Stimulated activated naive B cell treated with anti-CD40 and anti-IgM and Interleukin-4, amounts not matched to agents 10 μg/mL and 1 μg/mL and 100 μg/mL, for 72 hours (primary cell): ENCODE measurements at regions not wholly inside any gene's neighbourhood (a gene's known extent, or its start where the extent isn't known, plus 50 kb on each side); places are given as distances from the start of the nearest gene placed in this dataset.

Experiments used
- ATAC-seq, 2 donors: fragments of 150-1000 bp; cut with Tn5 transposase; replicated peaks; 2 replicates each; pipeline ENCODE4 v1.10.0; 2021; ENCODE audit warnings: moderate library complexity in 1 of 2
- DNase-seq: peaks from one replicate; pipeline ENCODE4 v3.0.0; 2021
- H3K27ac Mint-ChIP-seq: one replicate; pipeline ENCODE4 v1.8.0; 2022; ENCODE audit warnings: mild to moderate bottlenecking, mixed read lengths
- H3K27me3 Mint-ChIP-seq, 2 donors: one replicate each; pipeline ENCODE4 v1.8.0; 2022; ENCODE audit warnings: mixed read lengths in 2 of 2
- H3K36me3 Mint-ChIP-seq, 2 donors: one replicate each; pipeline ENCODE4 v1.8.0; 2022; ENCODE audit warnings: mixed read lengths in 2 of 2, mild to moderate bottlenecking in 1 of 2
- H3K4me1 Mint-ChIP-seq, 2 donors: one replicate each; pipeline ENCODE4 v1.8.0; 2022; ENCODE audit warnings: mixed read lengths in 2 of 2, mild to moderate bottlenecking in 1 of 2
- H3K4me3 Mint-ChIP-seq, 2 donors: one replicate each; pipeline ENCODE4 v1.8.0; 2022; ENCODE audit warnings: mild to moderate bottlenecking in 2 of 2, mixed read lengths in 2 of 2, moderate library complexity in 1 of 2
- H3K9me3 Mint-ChIP-seq, 2 donors: one replicate each; pipeline ENCODE4 v1.8.0; 2022; ENCODE audit warnings: mixed read lengths in 2 of 2, mild to moderate bottlenecking in 1 of 2

DNA sequence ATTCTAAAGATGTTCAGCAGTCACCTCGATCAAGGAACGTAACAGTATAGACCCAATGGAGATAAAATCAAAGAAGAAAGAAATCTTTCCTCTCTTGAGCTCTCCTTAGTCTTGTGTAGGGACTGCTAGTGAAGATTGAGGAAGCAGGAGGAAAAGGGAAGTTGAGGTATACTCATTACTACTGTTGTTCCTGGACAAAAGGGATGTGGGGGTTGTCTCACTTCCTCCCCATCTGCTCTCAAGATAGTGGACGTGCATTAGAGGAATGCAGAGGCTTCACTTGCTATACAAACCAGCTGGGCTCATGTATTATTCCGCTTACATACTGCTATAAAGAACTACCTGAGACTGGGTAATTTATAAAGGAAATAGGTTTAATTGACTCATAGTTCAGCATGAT, 208.9 kb upstream of the ARHGEF9 start:
- Mint-ChIP-seq H3K27me3 (no peaks in the 10 kb centered on the region), H3K4me3 (no peak overlapping the region), H3K27ac (no peak overlapping the region), H3K4me1 (no peaks in the 10 kb centered on the region), H3K9me3 (peaks cover 3 to 10% of the 10 kb centered on the region in 2 donors), H3K36me3 (no peaks in the 10 kb centered on the region)
- DNase-seq (no peak), ATAC-seq (no peak)

DNA sequence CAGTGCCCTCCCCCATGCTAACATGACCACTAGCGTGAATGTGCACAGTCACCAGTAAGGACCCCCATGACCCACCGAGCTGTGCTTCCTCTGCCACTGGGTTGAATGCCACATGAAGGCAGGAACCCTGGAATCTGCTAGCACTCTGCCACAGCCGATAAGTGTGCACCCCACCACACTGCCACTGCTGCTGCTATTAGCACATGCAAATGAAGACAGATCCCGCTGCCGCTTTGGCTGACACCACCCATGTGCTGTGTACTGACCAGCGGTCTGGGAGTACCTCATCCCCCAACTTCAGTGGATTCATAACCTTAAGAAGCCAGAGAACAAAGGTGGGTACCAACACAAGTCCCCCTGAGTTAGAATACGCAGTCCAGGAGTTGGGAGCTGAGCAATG, 200.9 kb upstream of the ARHGEF9 start:
- Mint-ChIP-seq H3K36me3 (no peaks in the 10 kb centered on the region), H3K4me1 (no peaks in the 10 kb centered on the region), H3K9me3 (peaks cover 0 to 4% of the 10 kb centered on the region in 2 donors), H3K27ac (no peak overlapping the region), H3K4me3 (no peak overlapping the region), H3K27me3 (no peaks in the 10 kb centered on the region)
- no peak for ATAC-seq
- DNase-seq, result no peak

DNA sequence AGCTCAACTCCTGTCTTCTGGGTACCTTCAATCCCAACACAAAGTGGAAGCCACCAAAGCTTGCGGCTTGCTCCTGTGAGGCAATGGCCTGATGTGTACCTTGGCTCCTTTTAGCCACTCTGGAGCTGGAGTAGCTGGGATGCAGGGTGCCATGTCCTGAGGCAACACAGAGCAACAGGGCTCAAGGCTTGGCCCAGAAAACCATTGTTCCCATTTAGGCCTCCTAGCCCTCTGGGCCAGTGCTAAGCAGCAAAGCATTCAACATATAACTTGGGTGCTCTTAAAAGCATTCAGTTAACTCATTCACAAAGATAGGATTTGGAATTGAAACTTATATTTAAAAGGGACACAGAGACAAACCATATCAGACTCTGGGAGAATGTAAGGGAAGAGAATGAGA, 194.5 kb upstream of the ARHGEF9 start:
- ATAC-seq, result no peak
- no peaks in the 10 kb centered on the region for H3K4me1 Mint-ChIP-seq
- DNase-seq, result no peak
- no peaks in the 10 kb centered on the region for H3K27me3 Mint-ChIP-seq
- H3K4me3 Mint-ChIP-seq, result no peak overlapping the region
- no peak overlapping the region for H3K27ac Mint-ChIP-seq
- H3K9me3 Mint-ChIP-seq, result peaks cover 5 to 6% of the 10 kb centered on the region in 2 donors
- no peaks in the 10 kb centered on the region for H3K36me3 Mint-ChIP-seq

DNA sequence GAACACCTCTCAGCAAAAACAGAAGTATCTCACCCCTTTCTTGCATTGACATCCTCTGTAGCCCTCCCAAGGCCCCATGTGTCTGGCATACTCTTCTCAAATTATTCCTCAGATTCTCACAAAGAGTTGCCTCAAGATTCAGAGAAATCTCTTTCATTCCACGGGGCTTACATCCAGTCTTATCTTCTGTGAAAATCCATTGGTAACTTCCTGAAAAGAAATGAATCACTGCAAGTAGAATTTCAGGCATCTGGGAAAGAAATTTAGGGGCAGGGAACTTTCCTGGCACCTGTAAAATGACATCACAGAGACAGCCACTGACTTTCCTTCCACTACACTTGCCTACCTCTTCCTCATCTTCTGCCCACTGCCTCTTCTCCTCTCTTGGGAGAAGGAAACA, 182.5 kb upstream of the ARHGEF9 start:
- no peaks in the 10 kb centered on the region for H3K4me1 Mint-ChIP-seq
- H3K27ac Mint-ChIP-seq, result no peak overlapping the region
- DNase-seq, result no peak
- peaks cover 4 to 12% of the 10 kb centered on the region in 2 donors for H3K9me3 Mint-ChIP-seq
- no peaks in the 10 kb centered on the region for H3K27me3 Mint-ChIP-seq
- ATAC-seq, result no peak
- no peak overlapping the region for H3K4me3 Mint-ChIP-seq
- peaks cover 0 to 2% of the 10 kb centered on the region in 2 donors for H3K36me3 Mint-ChIP-seq

DNA sequence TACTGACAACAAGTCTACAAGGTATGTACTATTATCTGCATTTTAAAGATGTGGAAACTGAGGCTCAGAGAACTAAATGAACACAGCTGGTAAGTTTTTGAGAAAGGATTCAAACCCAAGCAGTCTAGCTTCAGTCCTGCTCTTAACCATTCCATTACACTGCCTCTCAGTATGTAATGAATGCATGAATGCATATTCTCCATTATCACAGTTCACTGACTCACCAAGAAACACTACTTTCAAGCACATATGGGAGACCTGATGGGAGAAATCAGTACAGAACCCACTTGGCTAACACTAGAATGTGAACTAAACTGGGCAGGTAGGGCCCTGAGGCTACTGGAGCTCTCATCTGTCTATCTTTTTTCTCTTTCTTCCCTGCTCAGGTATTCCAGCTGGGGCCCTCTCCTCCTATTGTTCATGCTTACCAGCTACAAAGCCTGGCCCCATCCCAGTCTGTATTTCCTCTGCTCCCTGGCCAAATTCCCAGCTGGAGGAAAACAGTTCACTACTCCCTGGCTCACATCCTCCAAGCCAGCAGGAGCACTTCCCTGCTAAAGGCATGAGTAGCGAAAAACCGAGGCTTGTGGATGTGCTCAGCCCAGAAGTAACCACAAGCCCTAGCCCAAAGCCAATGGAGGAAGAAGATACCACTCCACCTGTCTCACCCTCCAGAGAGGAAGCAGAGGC, 178.2 kb upstream of the ARHGEF9 start:
- no peak overlapping the region for H3K4me3 Mint-ChIP-seq
- H3K4me1 Mint-ChIP-seq, result no peaks in the 10 kb centered on the region
- no peak for ATAC-seq
- peaks cover 12 to 15% of the 10 kb centered on the region in 2 donors for H3K9me3 Mint-ChIP-seq
- no peak overlapping the region for H3K27ac Mint-ChIP-seq
- H3K36me3 Mint-ChIP-seq, result peaks cover 0 to 2% of the 10 kb centered on the region in 2 donors
- no peak for DNase-seq
- no peaks in the 10 kb centered on the region for H3K27me3 Mint-ChIP-seq

DNA sequence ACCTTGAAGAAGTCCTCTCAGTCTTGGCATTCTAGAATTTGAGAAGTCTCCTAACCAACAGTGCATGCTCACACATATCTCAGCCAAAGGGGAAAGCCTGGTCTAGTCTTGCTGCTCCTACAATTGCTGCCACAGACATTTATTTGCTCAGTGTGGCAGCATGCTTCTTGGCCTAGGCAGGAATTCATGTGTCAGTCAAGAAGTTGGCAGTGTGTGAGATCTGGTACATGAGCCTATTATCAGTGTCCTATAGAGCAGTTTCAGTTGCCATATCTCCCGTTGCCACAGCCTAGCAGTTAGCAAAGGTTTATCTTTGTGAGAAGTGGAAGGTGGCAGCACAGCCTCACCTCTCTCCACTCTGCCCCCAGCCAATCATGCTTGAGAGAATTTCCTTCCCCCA, 176.9 kb upstream of the ARHGEF9 start:
- no peak overlapping the region for H3K27ac Mint-ChIP-seq
- DNase-seq (no peak), ATAC-seq (no peak)
- peaks cover 11 to 12% of the 10 kb centered on the region in 2 donors for H3K9me3 Mint-ChIP-seq
- H3K4me3 Mint-ChIP-seq, result no peak overlapping the region
- no peaks in the 10 kb centered on the region for H3K4me1 Mint-ChIP-seq
- H3K36me3 Mint-ChIP-seq, result no peaks in the 10 kb centered on the region
- no peaks in the 10 kb centered on the region for H3K27me3 Mint-ChIP-seq

DNA sequence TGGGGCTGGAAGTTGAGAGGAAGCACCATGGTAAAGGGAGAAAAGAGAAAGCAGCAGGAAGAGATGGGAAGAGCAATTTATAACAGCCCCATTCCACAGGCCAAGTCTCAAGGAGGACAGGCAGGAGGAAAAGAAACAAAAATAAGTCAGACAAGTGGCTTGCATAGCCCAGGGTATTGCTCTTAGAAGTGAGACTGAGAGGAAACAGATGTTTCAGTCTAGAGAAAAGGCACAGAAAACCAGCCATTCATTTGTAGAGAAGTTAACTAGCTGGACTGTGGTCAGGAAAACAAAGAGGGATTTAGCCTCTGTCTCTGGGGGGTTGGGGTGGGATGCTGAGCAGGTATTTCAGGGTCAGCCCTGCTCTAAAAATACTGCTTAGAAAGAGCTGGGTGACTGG, 175.0 kb upstream of the ARHGEF9 start:
- H3K27ac Mint-ChIP-seq, result no peak overlapping the region
- no peak overlapping the region for H3K4me3 Mint-ChIP-seq
- peaks cover 9 to 11% of the 10 kb centered on the region in 2 donors for H3K9me3 Mint-ChIP-seq
- no peaks in the 10 kb centered on the region for H3K4me1 Mint-ChIP-seq
- no peak for ATAC-seq
- DNase-seq, result no peak
- no peaks in the 10 kb centered on the region for H3K27me3 Mint-ChIP-seq
- H3K36me3 Mint-ChIP-seq, result no peaks in the 10 kb centered on the region

DNA sequence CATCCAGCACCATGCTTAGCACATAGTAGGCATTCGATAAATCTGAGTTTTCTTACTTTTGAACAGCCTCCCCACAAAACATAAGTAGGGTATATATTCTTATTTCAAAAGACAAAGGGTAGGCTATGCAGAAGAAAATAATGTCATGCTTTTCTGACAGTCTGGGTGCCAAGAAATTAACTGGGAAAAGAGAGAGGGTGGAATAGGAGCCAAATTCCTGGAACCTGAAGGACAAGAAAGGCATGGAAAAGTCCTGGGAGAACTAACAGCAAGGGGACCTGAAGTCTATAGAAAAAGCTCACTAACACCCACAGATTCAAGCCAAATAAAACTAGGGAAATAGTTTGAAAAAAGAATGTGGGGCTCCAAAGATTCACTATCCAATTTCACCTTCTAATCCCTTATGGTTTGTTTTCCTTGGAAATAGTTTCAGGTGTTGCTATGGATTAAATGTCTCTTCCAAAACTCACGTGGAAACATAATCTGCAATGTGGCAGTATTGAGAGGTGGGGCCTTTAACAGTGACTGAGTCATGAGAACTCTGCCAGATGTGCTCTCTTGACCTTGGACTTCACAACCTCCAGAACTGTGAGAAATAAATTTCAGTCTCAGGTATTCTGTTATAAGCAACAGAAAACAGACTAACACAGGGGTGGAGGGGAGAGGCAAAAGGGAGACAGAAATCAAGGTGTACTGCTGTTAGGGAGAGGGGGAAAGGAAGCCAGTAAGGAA, 173.3 kb upstream of the ARHGEF9 start:
- Mint-ChIP-seq H3K27ac (no peak overlapping the region), H3K27me3 (peaks cover 0 to 4% of the 10 kb centered on the region in 2 donors), H3K9me3 (peaks cover 9 to 21% of the 10 kb centered on the region in 2 donors), H3K4me1 (no peaks in the 10 kb centered on the region), H3K36me3 (no peaks in the 10 kb centered on the region), H3K4me3 (no peak overlapping the region)
- DNase-seq (no peak), ATAC-seq (no peak)

DNA sequence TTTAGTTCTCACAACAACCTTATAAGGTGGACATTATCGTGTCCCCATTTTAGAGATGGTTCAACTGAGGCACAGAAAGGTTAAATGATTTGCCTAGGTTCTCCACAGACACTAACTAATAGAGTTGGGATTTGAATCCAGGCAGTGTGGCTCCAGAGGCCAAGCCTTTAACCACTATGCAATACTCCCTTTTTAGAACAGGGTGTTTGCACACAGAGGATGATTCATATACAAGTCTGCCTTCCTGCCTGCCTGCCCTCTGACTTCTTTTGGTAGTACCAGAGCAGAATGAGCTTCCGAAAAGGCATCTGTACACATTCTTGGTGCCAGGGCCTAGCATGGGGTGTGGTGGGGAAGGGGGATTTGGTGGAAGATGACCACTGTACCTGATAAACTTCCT, 150.8 kb upstream of the ARHGEF9 start:
- H3K36me3 Mint-ChIP-seq, result no peaks in the 10 kb centered on the region
- peaks cover 9% of the 10 kb centered on the region in 2 donors for H3K9me3 Mint-ChIP-seq
- no peak overlapping the region for H3K4me3 Mint-ChIP-seq
- H3K27me3 Mint-ChIP-seq, result no peaks in the 10 kb centered on the region
- no peak overlapping the region for H3K27ac Mint-ChIP-seq
- ATAC-seq, result no peak
- H3K4me1 Mint-ChIP-seq, result no peaks in the 10 kb centered on the region
- DNase-seq, result no peak

DNA sequence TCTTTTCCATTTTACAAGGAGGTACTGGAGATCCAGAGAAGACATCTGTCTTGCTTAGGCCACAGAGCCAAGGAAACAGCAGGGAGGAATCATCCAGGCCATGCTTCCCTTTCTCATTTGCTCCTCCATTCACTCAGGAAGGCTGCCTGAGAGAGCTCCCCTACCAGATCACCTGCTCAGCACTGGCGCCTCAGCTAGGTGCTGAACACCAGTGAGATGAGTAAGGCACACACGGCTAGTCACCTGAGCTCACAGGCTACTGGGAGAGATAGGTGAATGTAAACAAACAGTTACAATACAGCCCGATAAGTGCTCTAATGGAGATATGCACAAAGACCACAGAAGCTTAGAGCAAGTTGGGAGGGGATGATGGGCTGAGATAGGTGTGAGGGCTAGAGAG, 149.8 kb upstream of the ARHGEF9 start:
- no peaks in the 10 kb centered on the region for H3K36me3 Mint-ChIP-seq
- no peak overlapping the region for H3K27ac Mint-ChIP-seq
- no peaks in the 10 kb centered on the region for H3K4me1 Mint-ChIP-seq
- H3K27me3 Mint-ChIP-seq, result no peaks in the 10 kb centered on the region
- H3K4me3 Mint-ChIP-seq, result no peak overlapping the region
- DNase-seq (no peak), ATAC-seq (no peak)
- H3K9me3 Mint-ChIP-seq, result peaks cover 9% of the 10 kb centered on the region in 2 donors

DNA sequence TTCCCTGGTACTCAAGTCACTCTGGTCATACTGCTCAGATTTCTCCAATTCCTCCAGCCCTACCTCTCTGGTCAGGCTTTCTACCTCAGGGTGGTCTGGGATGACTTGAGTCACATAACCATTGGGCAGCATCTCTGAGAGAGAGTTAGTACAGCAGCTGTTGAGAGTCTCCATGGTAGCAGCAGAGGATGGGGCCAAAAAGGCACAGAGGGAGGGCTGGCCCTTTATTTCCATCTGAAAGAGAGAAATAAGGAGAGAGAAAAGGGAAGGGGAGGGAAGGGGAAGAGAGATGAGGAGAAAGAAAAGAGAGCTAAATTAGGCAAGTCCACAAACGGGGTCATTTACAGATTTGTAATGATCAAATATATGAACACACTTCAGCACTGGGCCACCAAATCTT, 149.1 kb upstream of the ARHGEF9 start:
- ATAC-seq (no peak), DNase-seq (no peak)
- Mint-ChIP-seq H3K27me3 (no peaks in the 10 kb centered on the region), H3K9me3 (peaks cover 9% of the 10 kb centered on the region in 2 donors), H3K4me3 (no peak overlapping the region), H3K4me1 (no peaks in the 10 kb centered on the region), H3K27ac (no peak overlapping the region), H3K36me3 (no peaks in the 10 kb centered on the region)

DNA sequence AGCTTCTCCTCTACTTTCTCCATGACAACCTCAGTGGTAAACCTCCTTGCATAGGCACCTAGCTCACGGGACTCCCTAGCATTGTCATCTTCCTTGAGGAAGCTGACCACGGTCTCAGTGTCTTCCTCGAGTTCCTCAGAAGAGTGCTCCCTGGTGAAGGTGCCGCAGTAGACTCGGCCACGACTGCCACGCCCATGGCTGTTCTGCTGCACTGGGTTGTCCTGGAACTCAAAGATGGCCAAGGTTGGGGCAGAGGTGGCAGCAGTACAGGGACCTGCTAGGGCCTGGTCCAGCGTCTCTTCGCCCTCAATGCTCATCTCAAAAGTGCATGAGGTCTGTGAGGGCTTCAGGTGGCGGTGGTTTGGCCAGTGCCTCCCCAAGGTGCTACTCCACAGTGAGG, 147.9 kb upstream of the ARHGEF9 start:
- no peaks in the 10 kb centered on the region for H3K4me1 Mint-ChIP-seq
- no peaks in the 10 kb centered on the region for H3K27me3 Mint-ChIP-seq

DNA sequence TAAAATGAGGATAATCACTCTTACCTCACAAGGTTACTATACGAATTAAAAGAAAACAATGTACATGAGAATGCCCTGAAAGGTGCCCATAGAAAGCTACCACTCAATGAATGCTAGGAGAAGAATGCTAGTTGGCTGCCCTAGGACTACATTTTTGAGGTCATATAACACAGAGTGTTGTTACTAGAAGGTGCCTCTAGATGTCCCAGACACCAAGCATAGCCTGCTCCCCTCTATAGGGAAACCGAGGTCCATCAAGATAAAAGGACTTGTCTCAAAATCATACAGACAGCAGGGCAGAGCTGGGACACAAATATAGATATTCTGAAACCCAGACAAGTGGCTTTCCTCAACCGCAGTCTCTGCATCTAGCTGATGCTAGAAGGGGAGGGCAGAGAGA, 147.0 kb upstream of the ARHGEF9 start:
- no peak for ATAC-seq

More for the DNA sequence above, 147.9 kb upstream of the ARHGEF9 start:
- peaks cover 9% of the 10 kb centered on the region in 2 donors for H3K9me3 Mint-ChIP-seq
- no peaks in the 10 kb centered on the region for H3K36me3 Mint-ChIP-seq
- ATAC-seq, result no peak
- DNase-seq, result no peak
- no peak overlapping the region for H3K4me3 Mint-ChIP-seq
- no peak overlapping the region for H3K27ac Mint-ChIP-seq

DNA sequence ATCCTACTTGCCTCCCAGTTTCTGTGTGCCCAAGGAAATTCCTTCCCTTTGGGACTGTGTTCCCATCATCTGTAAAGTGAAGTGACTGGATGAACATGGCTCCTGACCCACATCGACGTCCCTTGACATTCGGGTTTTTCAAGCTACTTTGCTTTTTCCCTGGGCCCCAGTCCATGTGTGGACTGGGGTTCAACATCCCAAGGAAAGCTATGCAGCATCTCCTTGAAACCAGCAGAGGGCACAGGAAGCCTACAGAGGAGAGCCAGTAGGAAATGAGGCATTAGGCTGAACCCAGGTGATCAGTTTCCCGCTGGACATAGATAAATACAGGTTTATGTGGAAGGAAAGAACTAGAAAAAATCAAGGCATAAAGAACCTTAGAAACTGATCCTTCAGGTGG, 145.1 kb upstream of the ARHGEF9 start:
- Mint-ChIP-seq H3K4me1 (no peaks in the 10 kb centered on the region), H3K4me3 (no peak overlapping the region), H3K36me3 (no peaks in the 10 kb centered on the region), H3K27ac (no peak overlapping the region), H3K27me3 (no peaks in the 10 kb centered on the region), H3K9me3 (peaks cover 2 to 8% of the 10 kb centered on the region in 2 donors)
- ATAC-seq, result no peak
- DNase-seq, result no peak

More for the DNA sequence above, 147.0 kb upstream of the ARHGEF9 start:
- Mint-ChIP-seq H3K4me1 (no peaks in the 10 kb centered on the region), H3K27me3 (no peaks in the 10 kb centered on the region), H3K9me3 (peaks cover 7 to 12% of the 10 kb centered on the region in 2 donors), H3K4me3 (no peak overlapping the region), H3K36me3 (no peaks in the 10 kb centered on the region), H3K27ac (no peak overlapping the region)
- no peak for DNase-seq

DNA sequence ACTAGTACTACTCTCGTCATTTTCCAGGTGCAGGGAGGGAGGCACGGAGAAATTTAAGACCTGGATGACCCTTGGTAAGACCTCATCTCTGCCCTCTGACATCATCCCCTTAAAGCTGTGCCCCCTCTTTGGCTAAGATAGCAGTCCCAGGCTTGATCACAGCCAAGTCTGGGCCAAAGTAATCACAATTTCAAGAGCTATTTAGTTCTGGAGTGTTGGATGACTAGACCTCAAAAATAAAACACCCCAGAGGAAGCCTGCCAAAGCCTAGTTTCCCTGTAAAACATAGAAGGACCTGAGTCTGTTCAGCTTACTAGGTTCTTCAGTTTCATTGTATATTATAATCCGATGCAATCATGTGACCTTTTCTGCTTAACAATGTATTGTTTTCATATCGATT, 144.6 kb upstream of the ARHGEF9 start:
- H3K9me3 Mint-ChIP-seq, result peaks cover 2 to 8% of the 10 kb centered on the region in 2 donors
- H3K27ac Mint-ChIP-seq, result no peak overlapping the region
- H3K4me1 Mint-ChIP-seq, result no peaks in the 10 kb centered on the region
- ATAC-seq (no peak), DNase-seq (no peak)
- no peaks in the 10 kb centered on the region for H3K27me3 Mint-ChIP-seq
- H3K4me3 Mint-ChIP-seq, result no peak overlapping the region
- H3K36me3 Mint-ChIP-seq, result no peaks in the 10 kb centered on the region
